GM12892 (cell line): ENCODE measurements at regions not wholly inside any gene's neighbourhood (a gene's known extent, or its start where the extent isn't known, plus 50 kb on each side); places are given as distances from the start of the nearest gene placed in this dataset.

Experiments
- DNase-seq: peaks from one replicate; pipeline ENCODE4 v3.0.0; 2011; ENCODE audit not compliant: insufficient read length
- FAIRE-seq: peaks from 2 replicates; lab custom pipeline; 2011; peaks lifted over from hg19 to GRCh38; lab: Jason Lieb, UNC
- POLR2A ChIP-seq: IDR thresholded peaks from 2 replicates; pipeline ENCODE4 v1.6.1; 2011; ENCODE audit warnings: low read depth, low read length, control low read depth
- POLR2AphosphoS5 ChIP-seq: IDR thresholded peaks from 2 replicates; pipeline ENCODE4 v1.6.1; 2011; ENCODE audit warnings: low read depth, low read length, control low read depth
- TAF1 ChIP-seq: IDR thresholded peaks from 2 replicates; pipeline ENCODE4 v1.6.1; 2011; ENCODE audit warnings: low read depth, mild to moderate bottlenecking, control low read depth, low read length, borderline replicate concordance

DNA sequence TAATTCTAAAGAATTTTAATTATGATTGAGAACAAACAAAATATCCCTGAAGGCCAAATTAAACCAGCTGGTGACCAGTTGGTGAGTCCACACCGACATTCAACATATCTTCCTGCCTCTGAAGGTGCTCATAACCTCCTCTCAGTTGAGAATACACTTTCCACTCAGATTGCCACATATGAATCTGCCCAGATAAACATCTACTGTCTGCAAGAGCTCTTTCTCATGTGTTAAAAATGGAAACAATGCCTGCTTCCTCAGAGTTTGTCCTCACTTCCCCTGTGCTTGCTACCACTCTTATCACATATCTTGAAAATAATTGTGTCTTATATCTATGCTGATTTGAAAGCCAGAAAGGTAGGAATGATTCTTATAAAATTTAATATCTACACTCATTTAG is 177.7 kb upstream of the GULP1 start:
- FAIRE-seq (no peak), DNase-seq (no peak)
- TF ChIP-seq POLR2A (no peak), TAF1 (no peak), POLR2AphosphoS5 (no peak)

DNA sequence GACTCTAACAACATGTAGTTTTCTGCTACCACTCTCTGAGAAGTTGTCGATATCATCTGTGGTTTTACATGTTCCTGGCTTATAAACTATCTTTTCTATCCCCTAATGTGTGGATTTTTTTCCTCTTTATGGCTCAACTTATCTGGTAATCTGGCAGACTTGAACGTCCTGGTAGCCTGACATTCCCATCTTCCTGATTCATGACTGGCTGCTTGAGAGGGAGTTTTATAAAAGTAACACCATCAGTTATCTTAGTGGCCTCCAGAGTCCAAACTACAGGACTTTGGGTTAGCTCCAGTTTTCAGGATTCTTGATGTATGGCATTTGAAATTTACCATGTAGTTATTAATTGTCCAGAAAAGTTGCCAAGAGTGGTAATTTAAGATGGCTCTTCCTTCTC is 174.0 kb upstream of the GULP1 start:
- DNase-seq (no peak), FAIRE-seq (no peak)
- TF ChIP-seq POLR2AphosphoS5 (no peak), POLR2A (no peak), TAF1 (no peak)

DNA sequence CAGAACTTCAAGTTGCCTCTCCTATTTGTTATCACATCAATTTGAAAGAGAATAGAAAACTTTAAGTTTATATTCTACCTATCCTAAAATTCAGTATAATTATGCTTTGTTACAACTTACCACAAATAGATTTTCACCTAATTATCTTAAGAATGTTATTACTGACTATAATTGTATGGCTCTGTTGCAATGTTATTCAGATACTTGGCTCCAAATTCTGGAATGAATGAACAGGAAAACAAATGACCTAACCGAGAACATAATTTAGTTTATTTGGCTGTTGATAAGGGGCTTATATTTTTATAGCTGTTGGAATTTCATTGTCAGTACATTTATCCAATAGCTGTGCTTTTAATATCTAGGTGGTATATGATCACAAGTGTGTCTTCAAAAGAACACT is 173.2 kb upstream of the GULP1 start:
- FAIRE-seq (no peak), DNase-seq (no peak)
- TF ChIP-seq POLR2AphosphoS5 (no peak), TAF1 (no peak)

DNA sequence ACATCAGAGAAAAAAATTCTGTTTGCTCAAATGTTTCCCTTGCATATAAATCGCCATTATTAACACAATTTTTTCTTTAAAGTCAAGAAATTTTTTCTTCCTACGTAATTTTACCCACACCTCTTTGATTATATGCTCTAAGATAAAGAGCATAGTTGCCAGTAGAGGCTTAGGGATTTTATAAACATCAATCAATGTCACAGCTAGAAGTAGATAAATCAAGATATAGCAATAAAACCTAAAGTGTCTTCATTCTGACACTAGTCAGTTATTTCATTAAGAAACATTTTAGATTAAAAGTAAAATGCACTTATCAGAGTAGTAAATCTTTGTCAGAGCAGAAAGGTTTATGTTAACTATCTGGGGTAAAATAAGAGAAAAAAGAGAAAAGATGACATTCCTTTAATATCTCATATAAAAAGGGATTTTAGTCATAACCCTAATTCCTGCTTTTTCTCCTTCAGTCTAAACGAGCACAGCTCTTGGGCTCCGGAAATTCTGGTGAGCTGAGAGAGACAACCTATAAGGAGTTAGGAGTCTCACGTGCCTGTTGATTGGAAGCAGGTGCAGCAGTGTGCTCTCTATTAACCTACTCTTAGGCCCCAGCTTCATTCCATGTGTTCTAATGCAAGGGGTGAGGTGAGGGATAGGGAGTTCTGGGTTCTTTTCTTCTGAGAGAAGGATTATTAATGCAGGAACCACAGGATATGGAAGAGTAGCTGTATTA is 172.4 kb upstream of the GULP1 start:
- no peak for TF ChIP-seq POLR2AphosphoS5
- no peak for TF ChIP-seq POLR2A
- no peak for TF ChIP-seq TAF1
- no peak for FAIRE-seq
- DNase-seq, result no peak

DNA sequence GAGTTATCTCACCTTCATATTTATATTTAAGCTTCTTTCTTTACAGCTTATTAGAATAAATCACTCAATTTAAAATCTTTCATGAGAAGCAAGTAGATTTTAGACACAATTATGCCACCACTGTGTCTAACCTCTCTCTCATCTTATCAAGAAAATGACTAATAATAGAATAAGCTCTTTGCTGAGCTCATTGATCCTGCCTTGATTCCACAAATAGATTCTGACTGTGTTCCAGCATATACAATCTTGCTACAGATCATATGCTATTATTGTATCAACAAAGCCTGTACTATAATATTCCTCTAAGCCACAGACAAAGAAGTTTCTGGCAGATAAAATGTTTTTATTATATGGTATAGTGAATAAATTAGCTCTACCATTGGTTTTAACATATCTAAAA is 168.7 kb upstream of the GULP1 start:
- TF ChIP-seq TAF1 (no peak), POLR2AphosphoS5 (no peak), POLR2A (no peak)
- FAIRE-seq (no peak), DNase-seq (no peak)

DNA sequence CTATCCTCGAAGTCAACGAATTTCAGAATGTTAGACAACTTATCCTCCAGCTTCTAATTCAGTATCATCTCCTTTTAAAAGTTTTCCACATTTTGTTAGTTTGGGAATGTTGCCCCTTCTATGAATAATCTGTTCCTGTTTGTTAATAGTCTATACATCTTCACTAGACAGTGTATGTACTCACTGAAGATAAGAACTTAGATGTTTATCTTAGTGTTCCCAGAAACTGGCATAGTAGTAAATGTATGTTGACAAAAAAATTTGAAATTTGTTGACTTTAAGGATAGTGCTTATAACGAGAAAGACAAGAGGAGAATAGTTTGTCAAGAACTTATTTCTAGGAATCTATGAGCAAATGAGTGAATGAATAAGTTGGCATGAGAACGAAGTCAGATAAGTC is 162.0 kb upstream of the GULP1 start:
- DNase-seq (no peak), FAIRE-seq (no peak)
- no peak for TF ChIP-seq POLR2AphosphoS5
- no peak for TF ChIP-seq TAF1
- no peak for TF ChIP-seq POLR2A

DNA sequence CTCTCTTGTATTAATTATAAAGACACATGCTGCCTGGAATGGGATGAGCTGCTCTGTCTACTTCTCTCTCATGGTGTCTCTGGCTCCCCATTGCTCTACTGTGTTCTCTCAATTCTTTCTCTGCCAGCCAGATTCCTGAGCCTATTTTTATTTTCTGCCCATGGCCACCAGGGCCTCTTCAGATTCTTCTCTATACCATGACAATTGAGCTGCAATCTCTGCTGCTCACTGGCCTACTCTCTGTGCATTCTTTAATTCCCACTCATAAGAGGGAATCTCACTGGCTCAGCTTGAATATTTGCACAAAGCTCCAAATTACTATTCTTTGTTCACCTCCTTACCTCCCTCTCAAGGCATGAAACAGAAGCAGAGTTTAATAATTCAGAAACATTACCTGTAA is 161.4 kb upstream of the GULP1 start:
- no peak for TF ChIP-seq POLR2AphosphoS5
- no peak for TF ChIP-seq TAF1
- TF ChIP-seq POLR2A, result no peak
- DNase-seq, result no peak
- no peak for FAIRE-seq

DNA sequence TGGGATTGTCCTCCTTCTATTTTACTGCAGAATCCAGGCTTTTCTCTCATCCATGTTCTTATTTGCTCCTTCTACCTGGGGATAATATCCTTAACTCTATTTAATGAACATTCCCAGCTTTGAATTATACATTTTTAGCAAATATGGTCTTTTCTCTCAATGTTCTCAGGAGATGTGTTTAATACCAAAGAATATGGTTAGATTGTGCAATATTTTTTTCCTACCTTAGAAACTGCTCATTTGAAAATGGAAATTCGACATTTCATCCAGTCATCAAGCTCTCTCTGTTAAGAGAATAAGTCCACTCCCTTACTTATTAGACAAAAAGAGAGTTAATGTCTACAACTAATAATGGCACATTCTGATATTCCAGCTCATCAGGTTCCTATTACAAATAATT is 160.4 kb upstream of the GULP1 start:
- DNase-seq (no peak), FAIRE-seq (no peak)
- TF ChIP-seq POLR2AphosphoS5 (no peak), POLR2A (no peak), TAF1 (no peak)

DNA sequence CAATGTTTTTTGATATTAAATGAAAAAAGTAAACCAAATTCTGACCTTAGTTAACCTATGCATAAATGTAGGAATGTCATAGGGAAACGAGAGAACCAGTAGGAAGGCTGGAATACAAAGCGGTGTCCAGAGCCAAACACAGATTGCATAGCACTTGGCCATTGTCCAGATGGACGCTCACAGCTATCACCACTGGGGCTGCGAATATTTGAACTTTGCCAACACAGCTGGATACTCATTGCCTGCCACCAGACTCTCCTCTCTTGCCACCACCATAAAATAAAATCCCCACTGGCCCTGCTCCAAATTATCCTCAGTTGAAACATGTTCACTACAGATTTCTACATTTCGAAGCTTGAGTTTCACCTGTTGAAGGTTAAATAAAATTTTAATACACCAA is 159.3 kb upstream of the GULP1 start:
- FAIRE-seq (no peak), DNase-seq (no peak)
- no peak for TF ChIP-seq TAF1
- no peak for TF ChIP-seq POLR2AphosphoS5
- no peak for TF ChIP-seq POLR2A

DNA sequence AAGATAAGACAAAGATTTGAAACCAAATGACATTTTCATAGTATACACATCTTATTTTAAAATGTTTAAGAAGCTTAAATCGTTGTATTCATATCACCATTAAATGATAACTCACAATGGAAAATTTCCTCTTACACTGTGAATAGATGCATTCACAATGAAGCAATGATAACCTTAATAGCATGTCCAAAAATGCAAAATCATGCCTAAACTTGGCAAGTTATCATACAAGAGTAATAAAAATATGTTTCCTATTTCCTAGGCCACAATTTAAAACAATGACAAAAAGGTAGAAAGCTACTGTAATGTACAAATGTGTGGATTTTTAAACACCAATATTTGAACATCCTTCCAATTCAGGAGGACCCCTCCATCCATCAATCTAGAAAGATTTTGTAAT is 157.4 kb upstream of the GULP1 start:
- DNase-seq (no peak), FAIRE-seq (no peak)
- TF ChIP-seq TAF1 (no peak), POLR2A (no peak), POLR2AphosphoS5 (no peak)

DNA sequence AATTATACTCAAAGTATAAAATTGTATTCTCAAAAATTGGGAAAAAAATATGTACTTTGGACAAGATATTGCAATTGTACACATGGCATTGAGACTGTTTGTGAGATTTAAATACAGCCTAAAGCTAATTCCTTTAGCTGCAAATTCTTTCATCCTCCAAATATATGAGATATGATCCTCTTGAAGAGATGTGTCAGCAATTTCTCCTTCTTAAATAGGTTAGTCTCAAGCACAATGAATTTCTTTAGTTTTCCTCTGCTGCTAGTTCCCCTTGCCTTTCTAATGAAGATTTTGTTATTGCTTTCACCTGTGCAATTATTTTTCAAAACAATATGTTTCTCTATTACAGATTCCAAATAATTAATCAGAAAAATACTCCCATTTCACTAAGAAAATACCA is 153.4 kb upstream of the GULP1 start:
- no peak for FAIRE-seq
- DNase-seq, result no peak
- TF ChIP-seq TAF1, result no peak
- TF ChIP-seq POLR2AphosphoS5, result no peak
- TF ChIP-seq POLR2A, result no peak

DNA sequence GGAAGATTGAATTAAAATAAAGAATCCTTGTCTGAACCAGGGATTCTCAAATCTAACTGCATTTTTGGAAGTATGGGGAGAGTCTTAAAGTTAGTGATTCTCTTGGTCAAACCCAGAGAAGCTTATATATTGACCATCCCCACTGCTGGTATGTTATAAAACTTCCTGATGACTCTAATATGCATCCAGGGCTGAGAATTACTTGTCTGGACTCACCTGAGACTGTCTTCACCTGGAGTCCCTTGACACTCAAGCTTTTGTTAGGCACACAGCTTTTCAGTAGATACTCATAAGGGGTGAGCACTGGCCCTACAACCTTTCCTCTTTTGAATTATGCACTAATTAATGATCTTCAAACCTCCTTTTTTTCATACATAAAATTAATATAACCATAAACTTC is 149.6 kb upstream of the GULP1 start:
- DNase-seq (no peak), FAIRE-seq (no peak)
- TF ChIP-seq POLR2A (no peak), TAF1 (no peak), POLR2AphosphoS5 (no peak)
